ENCODE measurements at regions not wholly inside any gene's neighbourhood (a gene's known extent, or its start where the extent isn't known, plus 50 kb on each side); places are given as distances from the start of the nearest gene placed in this dataset.

- DNase-seq (ENCODE audit: low read depth in 3 of 3, low spot score in 2 of 3) = no peak
Observed at GRCh38 chr5:39503155-39503554, 78.4 kb upstream of the DAB2 start.

GRCh38 chr5:39502704-39503103 is 77.9 kb upstream of the DAB2 start:
- no peak for DNase-seq (ENCODE audit: low read depth in 3 of 3, low spot score in 2 of 3)

- DNase-seq (ENCODE audit: low read depth in 3 of 3, low spot score in 2 of 3) = no peak
Observed at GRCh38 chr5:39501397-39501796, 76.6 kb upstream of the DAB2 start.

DNA sequence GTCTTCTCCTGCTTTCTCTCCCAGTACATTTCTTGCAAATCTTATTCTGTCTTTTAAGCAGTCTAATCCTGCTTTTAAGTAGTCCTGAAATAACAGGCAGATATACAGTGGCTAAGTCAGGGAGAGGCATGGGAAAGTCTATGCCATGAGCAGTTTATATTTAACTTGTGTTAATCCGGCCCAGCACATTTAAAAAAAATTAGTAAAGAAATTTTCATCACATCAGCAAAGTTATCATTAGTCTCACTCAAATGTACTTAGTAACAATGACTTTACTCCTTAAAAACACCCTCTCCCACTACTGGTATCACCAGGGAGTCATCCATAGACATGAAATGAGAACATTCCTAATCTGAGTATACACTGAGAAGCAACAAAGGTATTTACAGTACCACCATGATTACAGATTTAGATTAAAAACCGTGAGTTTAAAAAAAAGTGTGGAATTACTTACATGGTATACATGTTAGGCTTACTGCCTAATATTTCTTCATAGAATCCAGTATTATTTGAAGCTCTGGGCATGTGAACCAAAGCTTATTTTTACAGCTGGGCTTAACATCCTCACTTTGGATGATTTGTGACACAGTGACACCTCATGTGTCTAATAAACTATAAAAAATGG is 75.9 kb upstream of the DAB2 start:
- no peak for DNase-seq (ENCODE audit: low read depth in 3 of 3, low spot score in 2 of 3)

- DNase-seq (ENCODE audit: low read depth in 3 of 3, low spot score in 2 of 3) = no peak
Observed at GRCh38 chr5:39498278-39498952, 73.6 kb upstream of the DAB2 start.

- DNase-seq (ENCODE audit: low read depth in 3 of 3, low spot score in 2 of 3) = no peak
Observed at GRCh38 chr5:39497322-39497721, 72.5 kb upstream of the DAB2 start.

- no peak for DNase-seq (ENCODE audit: low read depth in 3 of 3, low spot score in 2 of 3)
Observed at GRCh38 chr5:39495227-39495626, 70.4 kb upstream of the DAB2 start.

GRCh38 chr5:39494534-39494933 is 69.8 kb upstream of the DAB2 start:
- DNase-seq (ENCODE audit: low read depth in 3 of 3, low spot score in 2 of 3) = no peak

- DNase-seq (ENCODE audit: low read depth in 3 of 3, low spot score in 2 of 3) = no peak
Observed at GRCh38 chr5:39494107-39494510, 69.3 kb upstream of the DAB2 start.

DNA sequence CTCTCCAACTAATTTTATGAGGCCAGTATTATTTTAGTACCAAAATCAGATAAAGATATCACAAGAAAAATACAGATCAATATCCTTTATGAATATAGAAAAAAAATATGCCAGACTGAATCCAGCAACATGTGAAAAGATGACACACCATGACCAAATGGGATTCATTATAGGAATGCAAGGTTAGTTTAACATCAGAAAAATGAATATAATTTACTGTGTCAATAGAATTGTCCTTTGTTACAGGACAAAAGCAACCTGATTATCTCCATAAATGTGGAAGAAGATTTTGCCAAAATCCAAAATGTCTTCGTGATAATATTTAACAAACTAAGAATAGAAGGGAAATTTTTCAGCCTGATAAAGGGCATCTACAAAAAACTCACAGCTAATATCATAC is 66.4 kb upstream of the DAB2 start:
- DNase-seq (ENCODE audit: low read depth in 3 of 3, low spot score in 2 of 3) = no peak

DNA sequence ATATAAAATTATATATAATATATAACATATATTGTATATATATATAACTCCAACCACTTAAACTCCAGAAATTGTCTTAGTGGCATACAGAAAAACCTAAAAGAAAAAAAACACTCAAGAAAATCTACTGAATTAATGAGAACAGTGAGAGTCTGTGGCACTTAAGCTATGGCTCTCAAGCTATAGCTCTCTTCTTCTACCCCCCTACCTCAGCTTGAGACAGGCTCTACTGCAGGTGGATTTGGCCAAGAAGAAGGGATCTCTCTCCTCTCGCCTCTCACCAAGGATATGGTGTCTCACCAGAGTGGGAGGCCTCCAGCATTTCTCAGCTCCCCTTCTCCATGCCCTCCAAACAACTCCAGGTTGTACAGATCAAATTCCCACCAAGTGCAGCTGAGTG is 64.5 kb upstream of the DAB2 start:
- DNase-seq (ENCODE audit: low read depth in 3 of 3, low spot score in 2 of 3) = no peak

DNA sequence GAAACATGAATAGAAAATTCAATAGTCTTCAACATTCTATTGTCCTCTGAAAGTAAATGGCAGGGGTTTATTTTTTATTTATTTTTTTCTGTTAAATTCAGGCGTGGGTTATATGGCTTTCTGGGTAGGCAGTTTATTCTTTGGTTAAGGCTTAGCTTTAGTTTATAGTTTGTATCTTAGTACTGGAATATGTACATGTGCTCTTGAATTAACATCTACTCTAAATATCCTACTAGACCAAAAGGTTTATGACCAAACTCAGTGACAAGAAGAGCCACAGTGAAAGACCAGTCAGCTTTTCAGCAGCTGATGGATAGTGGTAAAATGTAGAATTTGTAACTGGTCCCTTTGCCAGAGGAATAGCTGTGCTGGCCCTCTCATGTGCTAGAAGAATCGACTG is 62.0 kb upstream of the DAB2 start:
- DNase-seq (ENCODE audit: low read depth in 3 of 3, low spot score in 2 of 3) = no peak

DNA sequence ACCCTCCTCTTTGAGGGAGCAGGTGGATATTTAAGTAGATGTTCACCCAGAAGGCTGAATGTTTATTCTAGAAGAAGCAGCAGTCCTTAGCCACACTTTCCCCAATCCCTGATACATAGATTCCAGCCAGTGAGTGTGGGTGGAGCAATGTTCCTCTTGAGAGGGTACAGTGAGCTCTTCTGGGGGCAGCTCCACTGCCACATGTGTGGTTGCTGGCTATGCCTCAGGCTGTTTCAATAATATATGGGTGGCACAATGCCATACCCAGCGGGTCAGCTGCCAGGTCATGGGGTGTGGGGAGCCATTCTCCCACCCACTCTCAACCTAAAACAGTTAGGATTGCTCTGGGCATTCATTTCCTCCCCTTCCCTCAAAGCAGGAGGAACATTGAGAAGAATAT is 61.6 kb upstream of the DAB2 start:
- DNase-seq (ENCODE audit: low read depth in 3 of 3, low spot score in 2 of 3) = no peak

GRCh38 chr5:39485079-39485478 is 60.3 kb upstream of the DAB2 start:
- DNase-seq (ENCODE audit: low read depth in 3 of 3, low spot score in 2 of 3) = no peak

DNA sequence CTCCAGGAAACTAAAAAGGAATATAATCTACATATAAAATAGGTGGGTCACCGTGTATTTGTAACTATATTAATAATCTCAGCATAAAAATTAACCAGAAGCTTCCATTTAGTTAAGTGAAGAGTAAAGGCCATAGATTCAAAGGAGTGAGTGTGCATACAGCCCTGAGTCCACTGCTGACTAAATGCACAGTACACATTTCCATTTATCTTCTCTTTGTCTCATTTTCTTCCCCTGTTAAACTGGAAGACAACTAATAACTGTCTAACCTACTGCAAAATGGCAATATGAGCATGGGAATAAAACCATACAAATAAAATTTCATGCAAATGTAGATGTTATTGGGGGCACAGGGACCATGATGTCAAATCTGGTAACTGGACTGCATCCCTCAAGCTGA is 59.9 kb upstream of the DAB2 start:
- DNase-seq (ENCODE audit: low read depth in 3 of 3, low spot score in 2 of 3) = no peak

DNA sequence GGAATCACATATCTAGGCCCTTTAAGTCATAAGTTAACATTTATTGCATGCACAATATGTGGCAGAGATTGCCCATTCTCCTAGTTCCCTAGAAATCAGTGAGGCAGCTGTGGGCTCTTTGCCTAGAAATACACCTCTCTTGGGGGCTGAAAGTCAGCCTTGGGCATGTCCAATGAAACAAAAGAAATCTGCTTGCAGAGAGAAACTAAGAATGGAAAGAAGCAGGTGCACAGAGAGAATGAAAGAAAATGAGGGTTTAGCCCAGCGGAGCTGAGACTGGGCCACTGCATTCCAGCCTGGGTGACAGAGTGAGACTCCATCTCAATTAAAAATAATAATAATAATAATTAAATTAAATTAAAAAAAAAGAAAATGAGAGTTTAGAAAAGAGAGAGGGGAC is 57.3 kb upstream of the DAB2 start:
- DNase-seq (ENCODE audit: low read depth in 3 of 3, low spot score in 2 of 3) = no peak

GRCh38 chr5:39479537-39479936 is 54.8 kb upstream of the DAB2 start:
- DNase-seq (ENCODE audit: low read depth in 3 of 3, low spot score in 2 of 3) = no peak

DNA sequence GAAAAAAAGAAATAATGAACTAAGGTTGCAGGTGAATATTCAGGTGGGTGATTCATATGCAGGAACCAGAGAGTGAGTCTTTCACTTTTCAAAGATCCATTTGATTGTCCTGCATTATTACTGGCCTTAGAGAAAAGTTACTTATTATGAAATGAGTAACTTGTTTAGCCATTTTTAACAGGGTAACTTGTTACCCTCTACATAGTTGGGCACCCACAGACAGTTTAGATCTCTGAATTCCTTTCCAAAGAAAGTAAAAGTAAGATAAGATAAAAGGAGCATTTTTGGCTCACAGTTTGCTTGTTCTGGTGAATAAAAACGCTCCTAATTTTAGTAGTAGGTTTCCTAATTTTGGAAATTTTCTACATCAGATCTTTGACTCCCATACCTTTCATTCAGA is 54.1 kb upstream of the DAB2 start:
- DNase-seq (ENCODE audit: low read depth in 3 of 3, low spot score in 2 of 3) = no peak

DNA sequence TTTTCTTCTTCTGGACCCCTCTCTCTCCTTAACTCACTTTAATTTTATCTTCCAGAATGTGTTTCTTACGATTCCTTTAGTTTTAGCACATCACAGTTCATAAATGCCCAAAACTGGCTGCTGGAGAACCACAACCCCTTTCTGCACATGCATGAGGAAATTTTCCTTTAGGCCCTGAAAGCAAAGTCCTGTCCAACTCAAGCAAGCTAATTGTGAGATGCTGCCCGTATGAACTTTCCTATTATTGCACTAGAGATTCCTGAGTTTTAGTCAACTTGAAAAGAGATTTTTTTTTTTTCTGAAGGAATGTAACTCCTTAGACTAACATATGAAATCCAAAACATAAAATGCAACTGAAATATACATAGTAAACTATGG is 52.1 kb upstream of the DAB2 start:
- DNase-seq (ENCODE audit: low read depth in 3 of 3, low spot score in 2 of 3) = no peak

DNA sequence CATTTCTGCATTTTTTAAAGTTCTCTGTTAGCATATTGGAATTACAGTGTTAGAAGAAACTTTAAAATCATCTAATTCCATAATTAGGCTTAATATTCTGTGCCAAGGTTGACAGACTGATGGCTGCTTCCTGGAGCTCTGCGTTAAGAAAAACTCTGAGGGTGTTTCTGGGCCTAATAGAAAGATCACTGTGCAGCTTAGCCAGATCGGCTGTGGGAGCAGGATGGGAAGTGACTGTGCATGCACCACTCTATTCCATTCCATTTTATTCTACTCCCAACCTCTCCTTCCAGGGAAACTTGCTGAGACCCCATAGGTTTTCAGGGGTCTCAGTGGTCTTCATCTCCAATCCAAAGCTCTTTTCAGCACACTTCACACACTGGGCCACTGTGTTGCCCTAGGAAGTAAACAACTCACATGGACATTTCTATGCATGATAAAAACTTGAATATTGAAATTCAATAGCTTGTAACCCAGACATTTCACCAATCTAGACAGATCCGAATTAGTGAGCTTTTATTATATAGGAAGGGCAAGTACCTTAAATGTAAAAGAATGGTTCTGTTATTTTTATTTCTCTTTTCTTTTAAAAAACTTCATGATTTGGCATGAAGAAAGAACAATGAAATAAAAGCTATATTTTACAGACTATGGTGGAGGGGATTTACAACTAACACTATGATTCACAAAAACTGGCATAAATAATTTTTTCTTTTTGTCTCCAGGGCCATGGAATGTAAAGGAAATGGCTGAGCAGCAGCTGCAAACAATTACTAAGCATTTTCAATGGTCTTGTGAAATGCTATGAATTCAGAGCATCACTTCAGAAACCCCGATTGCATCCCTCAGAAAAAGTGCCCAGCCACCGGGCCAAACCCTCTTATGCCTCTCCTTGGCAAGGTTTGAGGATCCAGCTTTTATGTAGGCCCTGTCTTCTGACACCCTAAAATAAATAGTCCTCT is 51.4 kb upstream of the DAB2 start:
- DNase-seq (ENCODE audit: low read depth in 3 of 3, low spot score in 2 of 3) = no peak

- no peak for DNase-seq (ENCODE audit: low read depth in 3 of 3, low spot score in 2 of 3)
Observed at GRCh38 chr5:39475159-39475571, 50.4 kb upstream of the DAB2 start.

Measured in right renal cortex interstitium (tissue), 3 donors.